Right ventricle myocardium inferior (tissue), 1 donor: ENCODE measurements at regions not wholly inside any gene's neighbourhood (a gene's known extent, or its start where the extent isn't known, plus 50 kb on each side); places are given as distances from the start of the nearest gene placed in this dataset.
A peak's percentile ranks its signal among the peaks of the same experiment; 100 is the strongest.

Experiments
- ATAC-seq: fragments of 200-7000 bp; cut with Tn5 transposase; one replicate; pipeline ENCODE4 v1.9.1; 2020; ENCODE audit warnings: mild to moderate bottlenecking, moderate library complexity
- DNase-seq: peaks from one replicate; pipeline ENCODE4 v3.0.0; 2021; ENCODE audit errors: missing footprints
- intact Hi-C: fragments of 100-400 bp; cut with DNase I; formaldehyde crosslinking; loops from one replicate; pipeline ENCODE4 v1.11.0; 2022
- donor health status: DM: no; HTN: yes; CAD: no; lungs with severe emphysema.

GRCh38 chr2:160884056-160884455 is 276.2 kb upstream of the TANK start:
- intact Hi-C loops = no loop called here
- ATAC-seq (no peak), DNase-seq (no peak)

- DNase-seq (no peak), ATAC-seq (no peak)
- intact Hi-C loops = no loop called here
Measured at GRCh38 chr2:160889439-160890170, 270.6 kb upstream of the TANK start.

GRCh38 chr2:160890667-160891352 is 269.4 kb upstream of the TANK start:
- intact Hi-C loops = no loop called here
- DNase-seq (no peak), ATAC-seq (peak; percentile 79)

- ATAC-seq = no peak
- intact Hi-C loops = no loop called here
- no peak for DNase-seq
Measured at GRCh38 chr2:160891353-160891740, 268.9 kb upstream of the TANK start.

GRCh38 chr2:160892204-160892603 is 268.0 kb upstream of the TANK start:
- DNase-seq (no peak), ATAC-seq (no peak)
- intact Hi-C loops = no loop called here

- ATAC-seq (peak; percentile 59), DNase-seq (no peak)
- intact Hi-C loops = no loop called here
Measured at GRCh38 chr2:160893581-160893980, 266.6 kb upstream of the TANK start.

- DNase-seq = no peak
- no peak for ATAC-seq
- intact Hi-C loops = no loop called here
Measured at GRCh38 chr2:160898581-160899307, 261.5 kb upstream of the TANK start.

GRCh38 chr2:160901613-160902012 is 258.6 kb upstream of the TANK start:
- peak; percentile 77 for ATAC-seq
- intact Hi-C loops = loop anchor here (10.0 kb wide), 1 partner anchor 477 kb away; no protein-coding TSS in a partner anchor
- DNase-seq = no peak

GRCh38 chr2:160905862-160906261 is 254.4 kb upstream of the TANK start:
- ATAC-seq = no peak
- DNase-seq = no peak
- intact Hi-C loops = loop anchor here (10.0 kb wide), 1 partner anchor 481 kb away; no protein-coding TSS in a partner anchor

- intact Hi-C loops = loop anchor here (10.0 kb wide), 1 partner anchor 482 kb away; no protein-coding TSS in a partner anchor
- ATAC-seq (no peak), DNase-seq (no peak)
Measured at GRCh38 chr2:160906878-160907277, 253.3 kb upstream of the TANK start.

- ATAC-seq = no peak
Measured at GRCh38 chr2:160907738-160908137, 252.5 kb upstream of the TANK start.

GRCh38 chr2:160908157-160908556 is 252.1 kb upstream of the TANK start:
- DNase-seq (no peak), ATAC-seq (no peak)
- intact Hi-C loops = loop anchor here (10.0 kb wide), 1 partner anchor 483 kb away; no protein-coding TSS in a partner anchor

More at GRCh38 chr2:160907738-160908137, 252.5 kb upstream of the TANK start:
- DNase-seq = no peak
- intact Hi-C loops = loop anchor here (10.0 kb wide), 1 partner anchor 483 kb away; no protein-coding TSS in a partner anchor

GRCh38 chr2:160909781-160910242 is 250.4 kb upstream of the TANK start:
- no peak for ATAC-seq
- no peak for DNase-seq
- intact Hi-C loops = loop anchor here (5.0 to 10.0 kb wide), 3 partner anchors 485 to 635 kb away; no protein-coding TSS in a partner anchor

- intact Hi-C loops = loop anchor here (5.0 to 10.0 kb wide), 2 partner anchors 588 to 636 kb away; no protein-coding TSS in a partner anchor
- no peak for DNase-seq
- ATAC-seq = peak; percentile 81
Measured at GRCh38 chr2:160910681-160911080, 249.5 kb upstream of the TANK start.

GRCh38 chr2:160911258-160911657 is 249.0 kb upstream of the TANK start:
- DNase-seq (no peak), ATAC-seq (no peak)
- intact Hi-C loops = loop anchor here (5.0 to 10.0 kb wide), 2 partner anchors 589 to 636 kb away; no protein-coding TSS in a partner anchor

- no peak for DNase-seq
- intact Hi-C loops = loop anchor here (5.0 to 10.0 kb wide), 2 partner anchors 590 to 637 kb away; no protein-coding TSS in a partner anchor
- no peak for ATAC-seq
Measured at GRCh38 chr2:160912276-160912675, 248.0 kb upstream of the TANK start.

GRCh38 chr2:160913323-160913722 is 246.9 kb upstream of the TANK start:
- intact Hi-C loops = loop anchor here (5.0 to 10.0 kb wide), 2 partner anchors 591 to 639 kb away; no protein-coding TSS in a partner anchor
- ATAC-seq = no peak
- DNase-seq = no peak

GRCh38 chr2:160914217-160914616 is 246.0 kb upstream of the TANK start:
- intact Hi-C loops = loop anchor here (5.0 to 10.0 kb wide), 2 partner anchors 592 to 639 kb away; no protein-coding TSS in a partner anchor
- ATAC-seq (no peak), DNase-seq (no peak)

GRCh38 chr2:160916300-160916699 is 243.9 kb upstream of the TANK start:
- DNase-seq = no peak
- intact Hi-C loops = loop anchor here (5.0 to 10.0 kb wide), 2 partner anchors 424 to 641 kb away; partner anchors contain the start of gene RBMS1
- no peak for ATAC-seq
